ENCODE measurements at regions not wholly inside any gene's neighbourhood (a gene's known extent, or its start where the extent isn't known, plus 50 kb on each side); places are given as distances from the start of the nearest gene placed in this dataset.

DNA sequence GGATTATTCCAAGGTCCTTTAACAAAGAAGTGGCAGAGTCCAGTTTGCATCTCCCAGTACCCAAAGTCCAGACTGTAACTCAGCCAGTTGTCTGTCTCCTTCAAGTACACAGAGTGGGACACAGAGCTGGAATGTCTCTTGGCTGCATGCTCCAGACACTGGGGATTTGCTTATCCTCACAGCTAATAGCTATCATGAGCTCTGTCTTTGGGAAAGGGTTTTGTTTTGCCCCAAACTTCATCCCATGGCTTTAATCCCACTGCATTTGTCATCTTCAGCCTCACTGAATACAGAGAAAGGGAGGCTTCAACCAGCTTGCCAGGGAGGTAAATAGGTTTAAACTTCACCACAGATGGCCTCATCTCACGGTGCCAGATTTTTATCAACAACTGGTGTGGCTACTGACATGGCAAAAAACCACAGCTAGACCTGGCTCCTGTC, 412.2 kb upstream of the SLC24A2 start:
- WGBS, 5 donors: 37 to 69% (median 51%) methylated on average over 1 of the region's 1 CpG
- Histone ChIP-seq H3K9me3 (peaks cover 0 to 12% (median 9%) of the 10 kb centered on the region in 8 donors), H3K27ac (no peak overlapping the region), H3K4me1 (no peaks in the 10 kb centered on the region), H3K4me3 (no peak overlapping the region), H3K27me3 (replicated peaks in 1 of 7) (no peaks in the 10 kb centered on the region), H3K36me3 (no peaks in the 10 kb centered on the region)
- intact Hi-C loops (cut with DNase I; ENCODE audit: low total_unique reads): no loop called here
- TF ChIP-seq POLR2A (IDR thresholded peaks at IDR 0.05) (no peak), POLR2AphosphoS5 (IDR thresholded peaks at IDR 0.05) (no peak)
- TF ChIP-seq, protein P1, sequence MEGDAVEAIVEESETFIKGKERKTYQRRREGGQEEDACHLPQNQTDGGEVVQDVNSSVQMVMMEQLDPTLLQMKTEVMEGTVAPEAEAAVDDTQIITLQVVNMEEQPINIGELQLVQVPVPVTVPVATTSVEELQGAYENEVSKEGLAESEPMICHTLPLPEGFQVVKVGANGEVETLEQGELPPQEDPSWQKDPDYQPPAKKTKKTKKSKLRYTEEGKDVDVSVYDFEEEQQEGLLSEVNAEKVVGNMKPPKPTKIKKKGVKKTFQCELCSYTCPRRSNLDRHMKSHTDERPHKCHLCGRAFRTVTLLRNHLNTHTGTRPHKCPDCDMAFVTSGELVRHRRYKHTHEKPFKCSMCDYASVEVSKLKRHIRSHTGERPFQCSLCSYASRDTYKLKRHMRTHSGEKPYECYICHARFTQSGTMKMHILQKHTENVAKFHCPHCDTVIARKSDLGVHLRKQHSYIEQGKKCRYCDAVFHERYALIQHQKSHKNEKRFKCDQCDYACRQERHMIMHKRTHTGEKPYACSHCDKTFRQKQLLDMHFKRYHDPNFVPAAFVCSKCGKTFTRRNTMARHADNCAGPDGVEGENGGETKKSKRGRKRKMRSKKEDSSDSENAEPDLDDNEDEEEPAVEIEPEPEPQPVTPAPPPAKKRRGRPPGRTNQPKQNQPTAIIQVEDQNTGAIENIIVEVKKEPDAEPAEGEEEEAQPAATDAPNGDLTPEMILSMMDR (IDR thresholded peaks at IDR 0.05 in 8 of 11, conservative IDR thresholded peaks at IDR 0.05 in 3 of 11): no peak
- DNase-seq: no peak

DNA sequence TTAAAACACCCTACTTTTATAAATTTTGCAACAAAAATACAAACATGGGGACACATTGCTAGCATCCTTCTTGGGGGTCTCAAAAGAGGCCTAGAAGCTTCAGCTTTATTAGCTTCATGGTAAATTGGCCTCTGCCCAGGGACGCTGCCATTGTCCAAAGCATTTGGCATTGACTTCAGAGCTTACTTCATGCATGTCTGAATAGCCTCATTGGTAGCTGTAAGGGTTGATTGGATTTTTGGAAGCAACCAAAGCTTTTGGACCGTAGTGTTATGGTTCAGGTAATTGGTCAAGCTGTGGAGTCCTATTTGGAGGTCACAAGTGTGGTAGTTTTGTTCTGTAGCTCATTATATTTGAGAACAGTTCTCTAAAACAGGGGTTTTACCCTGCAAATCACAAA, 411.7 kb upstream of the SLC24A2 start:
- H3K4me3 ChIP-seq: no peak overlapping the region
- H3K27ac ChIP-seq: no peak overlapping the region
- no peak for DNase-seq
- no peaks in the 10 kb centered on the region for H3K4me1 ChIP-seq
- H3K9me3 ChIP-seq: peaks cover 0 to 16% (median 14%) of the 10 kb centered on the region in 8 donors
- H3K36me3 ChIP-seq: no peaks in the 10 kb centered on the region
- TF ChIP-seq, protein P1 (IDR thresholded peaks at IDR 0.05 in 8 of 11, conservative IDR thresholded peaks at IDR 0.05 in 3 of 11): no peak
- TF ChIP-seq POLR2AphosphoS5 (IDR thresholded peaks at IDR 0.05) (no peak), POLR2A (IDR thresholded peaks at IDR 0.05) (no peak)
- intact Hi-C loops (cut with DNase I; ENCODE audit: low total_unique reads): no loop called here
- H3K27me3 ChIP-seq (replicated peaks in 1 of 7): no peaks in the 10 kb centered on the region
- WGBS, 5 donors: 81 to 88% (median 85%) methylated on average over 2 of the region's 2 CpGs

DNA sequence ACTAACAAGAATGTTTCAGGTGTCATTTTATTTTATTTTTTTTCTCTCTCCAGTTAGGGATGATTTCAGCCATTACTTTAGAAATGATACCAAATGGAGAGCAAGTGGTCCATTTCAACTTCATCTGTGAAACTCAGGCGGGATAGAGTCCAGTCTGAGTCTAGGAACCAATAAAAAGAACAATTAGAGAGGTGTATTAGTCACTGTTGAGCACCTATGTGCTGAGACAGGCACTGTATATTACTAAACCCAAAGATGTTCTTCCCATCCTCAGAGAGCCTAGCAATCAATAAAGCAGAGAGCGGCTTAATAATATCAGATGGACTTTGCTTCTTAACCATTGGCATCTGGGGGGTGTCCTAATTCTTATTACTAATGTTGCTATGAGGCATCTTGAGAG, 410.3 kb upstream of the SLC24A2 start:
- WGBS, 5 donors: 37 to 96% (median 92%) methylated on average over 2 of the region's 2 CpGs

DNA sequence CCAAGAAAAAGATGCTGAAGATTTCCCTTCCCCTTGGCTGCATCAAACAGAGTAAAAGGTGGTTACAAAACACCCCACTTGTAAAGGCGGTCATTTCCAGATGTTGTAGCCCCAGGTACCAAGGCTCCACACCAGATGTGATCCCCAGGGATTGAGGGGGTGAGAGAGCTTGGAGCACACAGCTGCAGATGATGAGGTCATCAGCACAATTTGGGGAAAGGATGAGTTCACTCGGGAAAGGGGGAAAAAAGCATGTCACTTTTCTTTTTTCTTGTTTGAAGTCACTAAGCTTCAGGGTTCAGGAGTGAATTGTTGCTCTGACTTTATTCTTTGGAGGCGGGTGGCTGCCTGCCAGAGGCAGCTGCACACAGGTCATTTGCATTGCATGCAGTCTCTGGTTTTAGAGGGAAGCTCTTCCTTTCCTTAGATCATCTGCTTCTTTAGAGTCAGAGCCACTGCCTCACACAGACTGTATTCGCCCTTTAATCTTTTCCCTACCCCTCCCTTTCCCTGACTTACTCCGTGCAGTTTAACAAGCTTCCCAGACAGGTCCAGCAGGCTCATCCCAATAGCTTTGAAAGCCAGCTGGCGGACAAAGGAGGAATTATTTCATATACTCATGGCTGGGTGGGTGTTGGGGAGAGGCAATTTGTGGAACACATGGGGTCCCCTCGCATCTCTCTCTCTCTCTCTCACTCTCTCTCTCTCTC, 409.3 kb upstream of the SLC24A2 start:
- H3K9me3 ChIP-seq: peaks cover 0 to 24% (median 20%) of the 10 kb centered on the region in 8 donors
- H3K4me1 ChIP-seq: no peaks in the 10 kb centered on the region
- 63 to 74% (median 66%) methylated on average over 7 of the region's 7 CpGs for WGBS, 5 donors
- no peak overlapping the region for H3K4me3 ChIP-seq
- no peaks in the 10 kb centered on the region for H3K36me3 ChIP-seq
- H3K27ac ChIP-seq: no peak overlapping the region
- intact Hi-C loops (cut with DNase I; ENCODE audit: low total_unique reads): no loop called here
- H3K27me3 ChIP-seq (replicated peaks in 1 of 7): no peaks in the 10 kb centered on the region
- TF ChIP-seq POLR2A (IDR thresholded peaks at IDR 0.05) (no peak), POLR2AphosphoS5 (IDR thresholded peaks at IDR 0.05) (no peak)
- TF ChIP-seq, protein P1 (IDR thresholded peaks at IDR 0.05 in 8 of 11, conservative IDR thresholded peaks at IDR 0.05 in 3 of 11): no peak
- DNase-seq: no peak

More for the DNA sequence above, 410.3 kb upstream of the SLC24A2 start:
- TF ChIP-seq POLR2A (IDR thresholded peaks at IDR 0.05): no peak
- TF ChIP-seq, protein P1 (IDR thresholded peaks at IDR 0.05 in 8 of 11, conservative IDR thresholded peaks at IDR 0.05 in 3 of 11): no peak
- no peak for TF ChIP-seq POLR2AphosphoS5 (IDR thresholded peaks at IDR 0.05)
- no peak for DNase-seq
- no peaks in the 10 kb centered on the region for H3K4me1 ChIP-seq
- H3K27me3 ChIP-seq (replicated peaks in 1 of 7): no peaks in the 10 kb centered on the region
- no peak overlapping the region for H3K27ac ChIP-seq
- intact Hi-C loops (cut with DNase I; ENCODE audit: low total_unique reads): no loop called here
- H3K36me3 ChIP-seq: no peaks in the 10 kb centered on the region
- no peak overlapping the region for H3K4me3 ChIP-seq
- H3K9me3 ChIP-seq: peaks cover 0 to 24% (median 20%) of the 10 kb centered on the region in 8 donors

All from spleen (tissue), 11 donors.